ENCODE measurements at regions not wholly inside any gene's neighbourhood (a gene's known extent, or its start where the extent isn't known, plus 50 kb on each side); places are given as distances from the start of the nearest gene placed in this dataset.

GRCh38 chr5:135191084-135191826 lies 157.2 kb upstream of the PITX1 start:
- TF ChIP-seq CTCF (conservative IDR thresholded peaks at IDR 0.05 in 1 of 2, IDR thresholded peaks at IDR 0.05 in 1 of 2; ENCODE audit: extremely low read depth in 1 of 2, insufficient read depth in 1 of 2, low read depth in 1 of 2, low read length in 2 of 2) (peak; percentile 94 to 98), EZH2 (IDR thresholded peaks at IDR 0.05; ENCODE audit: borderline replicate concordance, low read length) (no peak)
